Mammary epithelial cell (primary cell): ENCODE measurements at regions not wholly inside any gene's neighbourhood (a gene's known extent, or its start where the extent isn't known, plus 50 kb on each side); places are given as distances from the start of the nearest gene placed in this dataset.

Experiments
- CTCF ChIP-seq, 2 donors: IDR thresholded peaks in 1 of 2; conservative IDR thresholded peaks in 1 of 2; 2 replicates each; pipeline ENCODE4 v1.5.1; 2011 to 2012; ENCODE audit warnings: inconsistent platforms in 2 of 2, low read length in 2 of 2, mild to moderate bottlenecking in 2 of 2, control low read depth in 1 of 2, low read depth in 1 of 2; ENCODE audit not compliant: insufficient read depth in 1 of 2; ENCODE audit errors: extremely low read depth in 1 of 2
- EZH2 ChIP-seq: IDR thresholded peaks from 2 replicates; pipeline ENCODE4 v1.6.1; 2012; ENCODE audit warnings: low read length, inconsistent platforms, borderline replicate concordance

GRCh38 chr6:113649880-113650609 is 207.1 kb upstream of the MARCKS start:
- TF ChIP-seq EZH2 (no peak), CTCF (conservative IDR thresholded peaks at IDR 0.05 in 1 of 2, IDR thresholded peaks at IDR 0.05 in 1 of 2; ENCODE audit: extremely low read depth in 1 of 2, insufficient read depth in 1 of 2, low read depth in 1 of 2, low read length in 2 of 2) (no peak)
